Keratinocyte (primary cell): ENCODE measurements at regions not wholly inside any gene's neighbourhood (a gene's known extent, or its start where the extent isn't known, plus 50 kb on each side); places are given as distances from the start of the nearest gene placed in this dataset.
A peak's percentile ranks its signal among the peaks of the same experiment; 100 is the strongest.

Experiments
- DNase-seq: peaks from one replicate; pipeline ENCODE4 v3.0.0-alpha.2; 2011; ENCODE audit warnings: low read depth, missing footprints, low spot score
- FAIRE-seq: peaks from 2 replicates; lab custom pipeline; 2011; peaks lifted over from hg19 to GRCh38; lab: Jason Lieb, UNC
- H2AFZ ChIP-seq: 2 replicates; pipeline ENCODE4 v1.6.0; 2012; ENCODE audit warnings: low read length, control low read depth, inconsistent platforms; ENCODE audit not compliant: control insufficient read depth
- H3K27ac ChIP-seq: 2 replicates; pipeline ENCODE4 v1.5.1; 2011; ENCODE audit warnings: low read length; ENCODE audit not compliant: control insufficient read depth, insufficient read depth
- H3K27me3 ChIP-seq: 3 replicates; pipeline ENCODE4 v1.6.0; 2011; ENCODE audit warnings: low read length; ENCODE audit not compliant: control insufficient read depth, insufficient read depth; ENCODE audit errors: extremely low read depth
- H3K36me3 ChIP-seq, 2 experiments: 2 replicates in 1 of 2; 3 replicates in 1 of 2; pipeline ENCODE4 v1.5.1; 2011; ENCODE audit warnings: low read length in 2 of 2, mild to moderate bottlenecking in 1 of 2; ENCODE audit not compliant: control insufficient read depth in 2 of 2, insufficient read depth in 2 of 2; ENCODE audit errors: extremely low read depth in 1 of 2
- H3K4me1 ChIP-seq: 3 replicates; pipeline ENCODE4 v1.5.1; 2011; ENCODE audit warnings: low read length; ENCODE audit not compliant: control insufficient read depth, insufficient read depth; ENCODE audit errors: extremely low read depth
- H3K4me2 ChIP-seq: 3 replicates; pipeline ENCODE4 v1.6.0; 2011; ENCODE audit warnings: low read depth, low read length; ENCODE audit not compliant: control insufficient read depth, insufficient read depth; ENCODE audit errors: extremely low read depth
- H3K4me3 ChIP-seq, 3 experiments: fragments of 200-600 bp in 1 of 3; sonication (generic) in 1 of 3; 2 replicates in 2 of 3; 3 replicates in 1 of 3; pipeline ENCODE4 v1.5.1; 2011 to 2016; ENCODE audit warnings: low read length in 3 of 3, mild to moderate bottlenecking in 3 of 3, control low read depth in 2 of 3, inconsistent platforms in 1 of 3, low read depth in 1 of 3, mixed read lengths in 1 of 3, mixed run types in 1 of 3, moderate library complexity in 1 of 3; ENCODE audit not compliant: control insufficient read depth in 2 of 3, insufficient read depth in 2 of 3; ENCODE audit errors: extremely low read depth in 1 of 3
- H3K79me2 ChIP-seq: 2 replicates; pipeline ENCODE4 v1.6.0; 2012; ENCODE audit warnings: low read length; ENCODE audit not compliant: control insufficient read depth, insufficient read depth
- H3K9ac ChIP-seq: 3 replicates; pipeline ENCODE4 v1.6.0; 2011; ENCODE audit warnings: low read length; ENCODE audit not compliant: control insufficient read depth, insufficient read depth; ENCODE audit errors: extremely low read depth
- H3K9me1 ChIP-seq: 3 replicates; pipeline ENCODE4 v1.6.0; 2011; ENCODE audit warnings: low read length; ENCODE audit not compliant: control insufficient read depth, insufficient read depth; ENCODE audit errors: extremely low read depth
- H3K9me3 ChIP-seq: 2 replicates; pipeline ENCODE4 v1.5.1; 2012; ENCODE audit warnings: low read depth, low read length; ENCODE audit not compliant: control insufficient read depth
- H4K20me1 ChIP-seq: 3 replicates; pipeline ENCODE4 v1.6.0; 2011; ENCODE audit warnings: low read length; ENCODE audit not compliant: control insufficient read depth, insufficient read depth; ENCODE audit errors: extremely low read depth
- CTCF ChIP-seq, 3 experiments: IDR thresholded peaks in 1 of 3; conservative IDR thresholded peaks in 1 of 3; optimal IDR thresholded peaks in 1 of 3; 2 replicates in 2 of 3; 3 replicates in 1 of 3; pipeline versions ENCODE3 to v1.5.1; 2011; ENCODE audit warnings: low read length in 3 of 3, mild to moderate bottlenecking in 3 of 3, moderate library complexity in 2 of 3, control low read depth in 1 of 3, inconsistent platforms in 1 of 3; ENCODE audit not compliant: insufficient read depth in 2 of 3; ENCODE audit errors: extremely low read depth in 1 of 3
- EZH2 ChIP-seq: IDR thresholded peaks from one replicate; pipeline ENCODE4 v1.6.1; 2012; ENCODE audit warnings: inconsistent platforms, mild to moderate bottlenecking, low read length, moderate library complexity
- dilution Hi-C: fragments of 300-500 bp; cut with MboI; formaldehyde crosslinking; loops from one replicate; pipeline ENCODE4 v1.7.0; 2020; ENCODE audit warnings: low sequenced_read_pairs; ENCODE audit not compliant: extremely low pct_ligation_motif_present

- Histone ChIP-seq H3K27me3 (no peaks in the 10 kb centered on the region), H3K9ac (no peak overlapping the region), H2AFZ (peak overlapping the region; percentile 13), H3K4me2 (no peak overlapping the region), H3K36me3 (no peaks in the 10 kb centered on the region), H3K27ac (no peak overlapping the region), H3K9me3 (no peaks in the 10 kb centered on the region), H3K4me1 (no peaks in the 10 kb centered on the region), H4K20me1 (no peaks in the 10 kb centered on the region), H3K79me2 (no peaks in the 10 kb centered on the region), H3K4me3 (no peak overlapping the region), H3K9me1 (no peaks in the 10 kb centered on the region)
- FAIRE-seq (no peak), DNase-seq (no peak)
- dilution Hi-C loops = no loop called here
- no peak for TF ChIP-seq CTCF (optimal IDR thresholded peaks at IDR 0.05 in 1 of 3, IDR thresholded peaks at IDR 0.05 in 1 of 3, conservative IDR thresholded peaks at IDR 0.05 in 1 of 3; ENCODE audit: extremely low read depth in 1 of 3, insufficient read depth in 2 of 3, low read length in 3 of 3)
- no peak for TF ChIP-seq EZH2
Measured at GRCh38 chr3:191695131-191695814, 234.3 kb downstream of the PYDC2 start.

- H3K27me3 ChIP-seq = no peaks in the 10 kb centered on the region
- H3K4me2 ChIP-seq = no peak overlapping the region
- no peaks in the 10 kb centered on the region for H3K79me2 ChIP-seq
- H3K36me3 ChIP-seq = no peaks in the 10 kb centered on the region
- no peaks in the 10 kb centered on the region for H4K20me1 ChIP-seq
- H3K4me1 ChIP-seq = no peaks in the 10 kb centered on the region
- DNase-seq = no peak
- no peaks in the 10 kb centered on the region for H3K9me3 ChIP-seq
- no peak for FAIRE-seq
- dilution Hi-C loops = no loop called here
- no peak overlapping the region for H3K27ac ChIP-seq
- TF ChIP-seq CTCF (optimal IDR thresholded peaks at IDR 0.05 in 1 of 3, IDR thresholded peaks at IDR 0.05 in 1 of 3, conservative IDR thresholded peaks at IDR 0.05 in 1 of 3; ENCODE audit: extremely low read depth in 1 of 3, insufficient read depth in 2 of 3, low read length in 3 of 3) = no peak
- TF ChIP-seq EZH2 = no peak
- no peak overlapping the region for H2AFZ ChIP-seq
- no peak overlapping the region for H3K9ac ChIP-seq
- H3K4me3 ChIP-seq = no peak overlapping the region
- H3K9me1 ChIP-seq = no peaks in the 10 kb centered on the region
Measured at GRCh38 chr3:191695815-191696153, 234.8 kb downstream of the PYDC2 start.
